Spinal cord (tissue), 9 donors: ENCODE measurements at regions not wholly inside any gene's neighbourhood (a gene's known extent, or its start where the extent isn't known, plus 50 kb on each side); places are given as distances from the start of the nearest gene placed in this dataset.

Experiments used
- DNase-seq, 6 donors: peaks; one replicate each; pipeline versions ENCODE4 v3.0.0 to v3.0.0-alpha.2; 2013 to 2015; ENCODE audit warnings: low spot score in 6 of 6, low read depth in 4 of 6
- H3K27ac ChIP-seq: one replicate; pipeline ENCODE4 v1.5.1; 2013; ENCODE audit warnings: low read depth, low read length, control low read depth
- H3K27me3 ChIP-seq: one replicate; pipeline ENCODE4 v1.6.1; 2013; ENCODE audit warnings: low read length; ENCODE audit not compliant: control insufficient read depth, insufficient read depth
- H3K36me3 ChIP-seq: one replicate; pipeline ENCODE4 v1.6.1; 2013; ENCODE audit warnings: low read length; ENCODE audit not compliant: control insufficient read depth, insufficient read depth
- H3K4me1 ChIP-seq: one replicate; pipeline ENCODE4 v1.6.1; 2013; ENCODE audit warnings: low read length; ENCODE audit not compliant: control insufficient read depth, insufficient read depth
- H3K4me3 ChIP-seq: one replicate; pipeline ENCODE4 v1.5.1; 2013; ENCODE audit warnings: low read depth, low read length, control low read depth
- H3K9me3 ChIP-seq: one replicate; pipeline ENCODE4 v1.6.1; 2013; ENCODE audit warnings: low read length; ENCODE audit not compliant: control insufficient read depth, insufficient read depth
- WGBS: methylation state at CpG from one replicate; pipeline ENCODE4 v1.1.5; 2013; ENCODE audit warnings: missing lambda C conversion rate; ENCODE audit not compliant: insufficient coverage; 5-methylcytosine and 5-hydroxymethylcytosine counted together
- donor health status: healthy.

GRCh38 chr12:91965781-91966180, 179.9 kb downstream of the BTG1 start:
- no peaks in the 10 kb centered on the region for H3K9me3 ChIP-seq
- no peak overlapping the region for H3K4me3 ChIP-seq
- DNase-seq, result peak in 1 of 6 donors; percentile 47
- H3K36me3 ChIP-seq, result no peaks in the 10 kb centered on the region
- no peaks in the 10 kb centered on the region for H3K4me1 ChIP-seq
- H3K27ac ChIP-seq, result no peak overlapping the region
- no CpG with 5 or more reads among the region's 1 CpG for WGBS
- no peaks in the 10 kb centered on the region for H3K27me3 ChIP-seq

- DNase-seq, result no peak
- H3K9me3 ChIP-seq, result no peaks in the 10 kb centered on the region
- no peak overlapping the region for H3K4me3 ChIP-seq
- 100% methylated on average over 1 of the region's 1 CpG for WGBS
- no peaks in the 10 kb centered on the region for H3K27me3 ChIP-seq
- no peaks in the 10 kb centered on the region for H3K36me3 ChIP-seq
- no peaks in the 10 kb centered on the region for H3K4me1 ChIP-seq
- no peak overlapping the region for H3K27ac ChIP-seq
Observed at GRCh38 chr12:91964501-91964900, 181.1 kb downstream of the BTG1 start.

GRCh38 chr12:91959220-91959619, 186.4 kb downstream of the BTG1 start:
- H3K9me3 ChIP-seq, result peaks cover 1% of the 10 kb centered on the region
- no peak overlapping the region for H3K4me3 ChIP-seq
- no peaks in the 10 kb centered on the region for H3K36me3 ChIP-seq
- H3K4me1 ChIP-seq, result no peaks in the 10 kb centered on the region
- no peak for DNase-seq
- WGBS, result 99% methylated on average over 10 of the region's 10 CpGs
- H3K27me3 ChIP-seq, result no peaks in the 10 kb centered on the region
- no peak overlapping the region for H3K27ac ChIP-seq

- H3K27ac ChIP-seq, result no peak overlapping the region
- H3K36me3 ChIP-seq, result no peaks in the 10 kb centered on the region
- no peaks in the 10 kb centered on the region for H3K27me3 ChIP-seq
- peaks cover 1% of the 10 kb centered on the region for H3K9me3 ChIP-seq
- no peak overlapping the region for H3K4me3 ChIP-seq
- DNase-seq, result no peak
- WGBS, result 93% methylated on average over 2 of the region's 5 CpGs
- H3K4me1 ChIP-seq, result no peaks in the 10 kb centered on the region
Observed at GRCh38 chr12:91958816-91959215, 186.8 kb downstream of the BTG1 start.

- peaks cover 1% of the 10 kb centered on the region for H3K9me3 ChIP-seq
- WGBS, result 100% methylated on average over 1 of the region's 3 CpGs
- DNase-seq, result no peak
- no peak overlapping the region for H3K4me3 ChIP-seq
- H3K27ac ChIP-seq, result no peak overlapping the region
- H3K27me3 ChIP-seq, result no peaks in the 10 kb centered on the region
- H3K36me3 ChIP-seq, result no peaks in the 10 kb centered on the region
- no peaks in the 10 kb centered on the region for H3K4me1 ChIP-seq
Observed at GRCh38 chr12:91954747-91955146, 190.9 kb downstream of the BTG1 start.

- Histone ChIP-seq H3K9me3 (peaks cover 1% of the 10 kb centered on the region), H3K4me3 (no peak overlapping the region), H3K36me3 (no peaks in the 10 kb centered on the region), H3K27ac (no peak overlapping the region), H3K27me3 (no peaks in the 10 kb centered on the region), H3K4me1 (no peaks in the 10 kb centered on the region)
- WGBS, result 100% methylated on average over 1 of the region's 4 CpGs
- no peak for DNase-seq
Observed at GRCh38 chr12:91954326-91954725, 191.3 kb downstream of the BTG1 start.

- Histone ChIP-seq H3K27ac (no peak overlapping the region), H3K36me3 (no peaks in the 10 kb centered on the region), H3K9me3 (peaks cover 1% of the 10 kb centered on the region), H3K4me1 (no peaks in the 10 kb centered on the region), H3K27me3 (no peaks in the 10 kb centered on the region), H3K4me3 (no peak overlapping the region)
- no peak for DNase-seq
Observed at GRCh38 chr12:91952916-91953315, 192.7 kb downstream of the BTG1 start.

GRCh38 chr12:91951571-91951970, 194.1 kb downstream of the BTG1 start:
- no peaks in the 10 kb centered on the region for H3K36me3 ChIP-seq
- H3K27me3 ChIP-seq, result no peaks in the 10 kb centered on the region
- H3K4me3 ChIP-seq, result no peak overlapping the region
- H3K9me3 ChIP-seq, result peaks cover 1% of the 10 kb centered on the region
- DNase-seq, result no peak
- no peaks in the 10 kb centered on the region for H3K4me1 ChIP-seq
- no peak overlapping the region for H3K27ac ChIP-seq
- no CpG with 5 or more reads among the region's 5 CpGs for WGBS

GRCh38 chr12:91948504-91948903, 197.1 kb downstream of the BTG1 start:
- no peak overlapping the region for H3K27ac ChIP-seq
- WGBS, result 100% methylated on average over 1 of the region's 3 CpGs
- no peak for DNase-seq

GRCh38 chr12:91947459-91947858, 198.2 kb downstream of the BTG1 start:
- 93% methylated on average over 3 of the region's 5 CpGs for WGBS
- Histone ChIP-seq H3K27me3 (no peaks in the 10 kb centered on the region), H3K4me3 (no peak overlapping the region), H3K36me3 (no peaks in the 10 kb centered on the region), H3K27ac (no peak overlapping the region), H3K4me1 (no peaks in the 10 kb centered on the region), H3K9me3 (no peaks in the 10 kb centered on the region)
- DNase-seq, result no peak

More at GRCh38 chr12:91948504-91948903, 197.1 kb downstream of the BTG1 start:
- no peaks in the 10 kb centered on the region for H3K27me3 ChIP-seq
- H3K36me3 ChIP-seq, result no peaks in the 10 kb centered on the region
- no peaks in the 10 kb centered on the region for H3K4me1 ChIP-seq
- no peak overlapping the region for H3K4me3 ChIP-seq
- H3K9me3 ChIP-seq, result no peaks in the 10 kb centered on the region
